Fibroblast of lung (primary cell): ENCODE measurements at regions not wholly inside any gene's neighbourhood (a gene's known extent, or its start where the extent isn't known, plus 50 kb on each side); places are given as distances from the start of the nearest gene placed in this dataset.

Source experiments
- DNase-seq, 2 donors: peaks; one replicate each; pipeline versions ENCODE4 v3.0.0 to v3.0.0-alpha.2; 2010; ENCODE audit warnings: low read depth in 2 of 2
- H2AFZ ChIP-seq: 2 replicates; pipeline ENCODE4 v1.5.1; 2012; ENCODE audit warnings: low read length, control low read depth, inconsistent platforms
- H3K27ac ChIP-seq: 2 replicates; pipeline ENCODE4 v1.5.1; 2011; ENCODE audit warnings: low read length, control low read depth; ENCODE audit not compliant: insufficient read depth
- H3K27me3 ChIP-seq: 2 replicates; pipeline ENCODE4 v1.5.1; 2011; ENCODE audit warnings: mild to moderate bottlenecking, low read length; ENCODE audit not compliant: control insufficient read depth, insufficient read depth
- H3K36me3 ChIP-seq: 2 replicates; pipeline ENCODE4 v1.5.1; 2011; ENCODE audit warnings: low read length; ENCODE audit not compliant: control insufficient read depth, insufficient read depth
- H3K4me1 ChIP-seq: 2 replicates; pipeline ENCODE4 v1.5.1; 2011; ENCODE audit warnings: low read length; ENCODE audit not compliant: control insufficient read depth, insufficient read depth; ENCODE audit errors: extremely low read depth
- H3K4me2 ChIP-seq: 2 replicates; pipeline ENCODE4 v1.5.1; 2011; ENCODE audit warnings: low read length, control low read depth; ENCODE audit not compliant: insufficient read depth; ENCODE audit errors: extremely low read depth
- H3K4me3 ChIP-seq, 4 experiments: fragments of 200-600 bp in 1 of 4; sonication (generic) in 1 of 4; replicated peaks in 1 of 4; 2 replicates each; pipeline ENCODE4 v1.5.1; 2011 to 2016; ENCODE audit warnings: low read length in 4 of 4, low read depth in 3 of 4, mild to moderate bottlenecking in 3 of 4, control low read depth in 2 of 4, inconsistent platforms in 1 of 4, mixed read lengths in 1 of 4; ENCODE audit not compliant: insufficient read depth in 1 of 4; ENCODE audit errors: control extremely low read depth in 1 of 4
- H3K79me2 ChIP-seq: 2 replicates; pipeline ENCODE4 v1.5.1; 2012; ENCODE audit warnings: mild to moderate bottlenecking, low read length, inconsistent platforms; ENCODE audit not compliant: control insufficient read depth, insufficient read depth
- H3K9ac ChIP-seq: 2 replicates; pipeline ENCODE4 v1.5.1; 2011; ENCODE audit warnings: mild to moderate bottlenecking, low read length, control low read depth; ENCODE audit not compliant: insufficient read depth
- H3K9me3 ChIP-seq: 2 replicates; pipeline ENCODE4 v1.5.1; 2012; ENCODE audit warnings: low read depth, low read length; ENCODE audit not compliant: control insufficient read depth, insufficient read depth
- H4K20me1 ChIP-seq: 2 replicates; pipeline ENCODE4 v1.5.1; 2011; ENCODE audit warnings: low read length; ENCODE audit not compliant: control insufficient read depth, insufficient read depth; ENCODE audit errors: extremely low read depth
- CTCF ChIP-seq, 2 donors: IDR thresholded peaks in 1 of 2; conservative IDR thresholded peaks in 1 of 2; 1 replicate in 1 of 2; 2 replicates in 1 of 2; pipeline ENCODE4 v1.5.1; 2011 to 2012; ENCODE audit warnings: low read length in 2 of 2, control low read depth in 1 of 2, inconsistent platforms in 1 of 2, low read depth in 1 of 2, mild to moderate bottlenecking in 1 of 2
- EZH2 ChIP-seq: IDR thresholded peaks from 2 replicates; pipeline ENCODE4 v1.5.1; 2012; ENCODE audit warnings: low read length, control low read depth, mild to moderate bottlenecking; ENCODE audit errors: missing control alignments

GRCh38 chr14:87434680-87435079, 558.3 kb downstream of the GALC start:
- Histone ChIP-seq H3K9ac (no peak overlapping the region), H3K4me3 (no peak overlapping the region), H3K79me2 (no peaks in the 10 kb centered on the region), H3K4me1 (no peaks in the 10 kb centered on the region), H3K36me3 (no peaks in the 10 kb centered on the region), H4K20me1 (no peaks in the 10 kb centered on the region), H3K4me2 (no peak overlapping the region), H3K27ac (no peak overlapping the region), H3K9me3 (no peaks in the 10 kb centered on the region), H2AFZ (no peak overlapping the region), H3K27me3 (no peaks in the 10 kb centered on the region)
- no peak for DNase-seq
- TF ChIP-seq EZH2 (no peak), CTCF (conservative IDR thresholded peaks at IDR 0.05 in 1 of 2, IDR thresholded peaks at IDR 0.05 in 1 of 2; ENCODE audit: low read depth in 1 of 2, low read length in 2 of 2) (no peak)

DNA sequence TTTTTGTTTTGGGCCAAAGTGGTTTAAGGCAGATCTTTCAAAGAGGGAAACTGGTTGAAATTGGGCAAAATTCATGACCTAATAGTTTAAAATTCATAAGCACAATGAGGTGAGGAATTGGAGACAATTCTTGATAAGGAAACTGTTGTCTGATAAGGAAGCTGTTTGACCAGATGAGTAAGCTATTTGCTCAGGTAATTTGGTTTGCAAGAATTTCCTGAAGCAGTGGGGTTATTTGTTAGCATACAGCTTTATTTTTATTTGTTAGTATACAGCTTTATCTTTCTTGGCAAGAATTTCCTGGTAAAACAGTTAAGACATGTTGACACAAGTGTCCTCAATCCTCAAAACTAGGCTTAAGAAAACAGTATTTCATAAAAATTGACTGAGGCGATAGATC, 559.0 kb downstream of the GALC start:
- DNase-seq: no peak
- H3K79me2 ChIP-seq: no peaks in the 10 kb centered on the region
- no peak for TF ChIP-seq EZH2
- TF ChIP-seq CTCF (conservative IDR thresholded peaks at IDR 0.05 in 1 of 2, IDR thresholded peaks at IDR 0.05 in 1 of 2; ENCODE audit: low read depth in 1 of 2, low read length in 2 of 2): no peak

DNA sequence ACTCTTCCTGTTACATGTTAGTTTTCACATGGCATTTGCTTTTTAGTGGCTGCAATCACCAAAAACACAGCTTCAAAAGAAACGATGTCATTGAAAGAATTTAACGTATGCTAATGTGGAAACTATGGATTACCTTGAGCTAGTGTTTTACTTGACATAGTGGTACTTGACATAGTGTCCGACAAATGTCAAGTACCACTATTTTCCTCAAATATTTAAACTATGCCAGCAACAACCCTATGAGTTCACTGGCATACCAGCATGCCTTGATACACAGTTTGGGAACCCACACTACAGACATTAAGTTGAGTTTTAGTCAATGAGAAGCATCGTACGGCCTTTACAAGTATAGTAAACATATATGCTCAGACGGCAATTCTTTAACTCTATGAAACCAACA, 560.3 kb downstream of the GALC start:
- Histone ChIP-seq H3K9ac (no peak overlapping the region), H3K9me3 (no peaks in the 10 kb centered on the region), H3K27me3 (no peaks in the 10 kb centered on the region), H3K79me2 (no peaks in the 10 kb centered on the region), H3K4me2 (no peak overlapping the region), H3K4me3 (no peak overlapping the region), H3K4me1 (no peaks in the 10 kb centered on the region), H4K20me1 (no peaks in the 10 kb centered on the region), H3K36me3 (no peaks in the 10 kb centered on the region), H2AFZ (no peak overlapping the region), H3K27ac (no peak overlapping the region)
- no peak for TF ChIP-seq CTCF (conservative IDR thresholded peaks at IDR 0.05 in 1 of 2, IDR thresholded peaks at IDR 0.05 in 1 of 2; ENCODE audit: low read depth in 1 of 2, low read length in 2 of 2)
- TF ChIP-seq EZH2: no peak
- DNase-seq: no peak

More for the DNA sequence above, 559.0 kb downstream of the GALC start:
- H3K27ac ChIP-seq: no peak overlapping the region
- H2AFZ ChIP-seq: no peak overlapping the region
- no peaks in the 10 kb centered on the region for H3K27me3 ChIP-seq
- H3K4me3 ChIP-seq: no peak overlapping the region
- no peaks in the 10 kb centered on the region for H4K20me1 ChIP-seq
- H3K9me3 ChIP-seq: no peaks in the 10 kb centered on the region
- H3K4me2 ChIP-seq: no peak overlapping the region
- H3K4me1 ChIP-seq: no peaks in the 10 kb centered on the region
- H3K9ac ChIP-seq: no peak overlapping the region
- H3K36me3 ChIP-seq: no peaks in the 10 kb centered on the region
